ENCODE measurements at regions not wholly inside any gene's neighbourhood (a gene's known extent, or its start where the extent isn't known, plus 50 kb on each side); places are given as distances from the start of the nearest gene placed in this dataset.

DNA sequence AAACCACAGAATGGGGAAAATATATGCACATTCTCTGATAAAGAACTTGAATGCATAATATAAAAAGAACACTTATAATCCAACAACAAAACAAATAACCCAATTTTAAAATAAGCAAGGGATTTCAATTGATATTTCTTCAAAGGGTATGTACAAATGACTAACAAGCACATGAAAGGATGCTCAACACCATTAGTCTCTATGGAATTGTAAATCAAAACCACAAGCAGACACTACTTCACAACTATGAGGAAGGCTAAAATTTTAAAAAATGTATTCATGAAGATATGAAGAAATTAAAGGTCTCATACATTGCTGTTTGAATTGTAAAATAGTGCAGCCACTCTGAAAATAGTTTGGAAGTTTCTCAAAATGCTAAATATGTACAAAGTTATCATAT lies 78.9 kb upstream of the GAS1 start:
- no peak for TF ChIP-seq CTCF (conservative IDR thresholded peaks at IDR 0.05)
- TF ChIP-seq EZH2 (IDR thresholded peaks at IDR 0.05; ENCODE audit: low read depth), result no peak
